Endothelial cell of umbilical vein (primary cell): ENCODE measurements at regions not wholly inside any gene's neighbourhood (a gene's known extent, or its start where the extent isn't known, plus 50 kb on each side); places are given as distances from the start of the nearest gene placed in this dataset.

ENCODE experiments used
- CTCF ChIP-seq, 2 donors: IDR thresholded peaks; 1 replicate in 1 of 2; 2 replicates in 1 of 2; pipeline ENCODE4 v1.5.1; 2011; ENCODE audit warnings: low read length in 2 of 2, mild to moderate bottlenecking in 2 of 2, moderate library complexity in 2 of 2, control low read depth in 1 of 2, inconsistent platforms in 1 of 2, low read depth in 1 of 2; ENCODE audit not compliant: insufficient read depth in 1 of 2; ENCODE audit errors: extremely low read depth in 1 of 2
- EZH2 ChIP-seq: IDR thresholded peaks from 2 replicates; pipeline ENCODE4 v1.6.1; 2012; ENCODE audit warnings: borderline replicate concordance, low read depth, mild to moderate bottlenecking, moderate library complexity, low read length, inconsistent platforms; ENCODE audit not compliant: severe bottlenecking
- FOS ChIP-seq: IDR thresholded peaks from 2 replicates; pipeline ENCODE4 v1.6.1; 2011; ENCODE audit warnings: mild to moderate bottlenecking, low read length, moderate library complexity, borderline replicate concordance; ENCODE audit not compliant: insufficient read depth

GRCh38 chr13:103546271-103546670 lies 480.1 kb upstream of the SLC10A2 start:
- TF ChIP-seq CTCF (IDR thresholded peaks at IDR 0.05; ENCODE audit: extremely low read depth in 1 of 2, insufficient read depth in 1 of 2, low read depth in 1 of 2, low read length in 2 of 2) = no peak
- TF ChIP-seq FOS = no peak
- TF ChIP-seq EZH2 = no peak
